ENCODE measurements at regions not wholly inside any gene's neighbourhood (a gene's known extent, or its start where the extent isn't known, plus 50 kb on each side); places are given as distances from the start of the nearest gene placed in this dataset.
"Not testable (repeated sequence)": the region's sequence is repeated elsewhere in the genome, so short reads cannot be mapped to it uniquely, and the experiment has no call there.

- no peak for DNase-seq (ENCODE audit: low spot score)
Observed at GRCh38 chr1:99062192-99062591, 57.5 kb upstream of the PLPPR5 start.

- DNase-seq (ENCODE audit: low spot score), result no peak
Observed at GRCh38 chr1:99069146-99069545, 64.5 kb upstream of the PLPPR5 start.

GRCh38 chr1:99078529-99078928 is 73.9 kb upstream of the PLPPR5 start:
- not testable (repeated sequence) for DNase-seq (ENCODE audit: low spot score)

- DNase-seq (ENCODE audit: low spot score), result no peak
Observed at GRCh38 chr1:99082366-99082765, 77.7 kb upstream of the PLPPR5 start.

- no peak for DNase-seq (ENCODE audit: low spot score)
Observed at GRCh38 chr1:99083338-99083737, 78.7 kb upstream of the PLPPR5 start.

GRCh38 chr1:99084562-99084961 is 79.9 kb upstream of the PLPPR5 start:
- DNase-seq (ENCODE audit: low spot score), result no peak

GRCh38 chr1:99086057-99086456 is 81.4 kb upstream of the PLPPR5 start:
- no peak for DNase-seq (ENCODE audit: low spot score)

GRCh38 chr1:99098589-99098988 is 93.9 kb upstream of the PLPPR5 start:
- DNase-seq (ENCODE audit: low spot score), result no peak

GRCh38 chr1:99106274-99106673 is 101.6 kb upstream of the PLPPR5 start:
- DNase-seq (ENCODE audit: low spot score), result no peak

- DNase-seq (ENCODE audit: low spot score), result no peak
Observed at GRCh38 chr1:99107680-99108079, 103.0 kb upstream of the PLPPR5 start.

- DNase-seq (ENCODE audit: low spot score), result no peak
Observed at GRCh38 chr1:99110140-99111041, 105.7 kb upstream of the PLPPR5 start.

GRCh38 chr1:99115231-99115630 is 110.6 kb upstream of the PLPPR5 start:
- no peak for DNase-seq (ENCODE audit: low spot score)

- DNase-seq (ENCODE audit: low spot score), result no peak
Observed at GRCh38 chr1:99119188-99119587, 114.5 kb upstream of the PLPPR5 start.

GRCh38 chr1:99122039-99122438 is 117.4 kb upstream of the PLPPR5 start:
- no peak for DNase-seq (ENCODE audit: low spot score)

- no peak for DNase-seq (ENCODE audit: low spot score)
Observed at GRCh38 chr1:99123936-99124335, 119.3 kb upstream of the PLPPR5 start.

- DNase-seq (ENCODE audit: low spot score), result no peak
Observed at GRCh38 chr1:99131546-99131945, 126.9 kb upstream of the PLPPR5 start.

GRCh38 chr1:99133756-99134500 is 129.3 kb upstream of the PLPPR5 start:
- DNase-seq (ENCODE audit: low spot score), result no peak

GRCh38 chr1:99137554-99138206 is 126.6 kb upstream of the PLPPR4 start:
- DNase-seq (ENCODE audit: low spot score), result no peak

GRCh38 chr1:99139876-99140275 is 124.4 kb upstream of the PLPPR4 start:
- DNase-seq (ENCODE audit: low spot score), result no peak

GRCh38 chr1:99146129-99146848 is 118.0 kb upstream of the PLPPR4 start:
- DNase-seq (ENCODE audit: low spot score), result peak; percentile 7

- DNase-seq (ENCODE audit: low spot score), result no peak
Observed at GRCh38 chr1:99149952-99150351, 114.3 kb upstream of the PLPPR4 start.

- DNase-seq (ENCODE audit: low spot score), result no peak
Observed at GRCh38 chr1:99152132-99152531, 112.2 kb upstream of the PLPPR4 start.

Data from AG20443 (cell line).